ENCODE measurements at regions not wholly inside any gene's neighbourhood (a gene's known extent, or its start where the extent isn't known, plus 50 kb on each side); places are given as distances from the start of the nearest gene placed in this dataset.

DNA sequence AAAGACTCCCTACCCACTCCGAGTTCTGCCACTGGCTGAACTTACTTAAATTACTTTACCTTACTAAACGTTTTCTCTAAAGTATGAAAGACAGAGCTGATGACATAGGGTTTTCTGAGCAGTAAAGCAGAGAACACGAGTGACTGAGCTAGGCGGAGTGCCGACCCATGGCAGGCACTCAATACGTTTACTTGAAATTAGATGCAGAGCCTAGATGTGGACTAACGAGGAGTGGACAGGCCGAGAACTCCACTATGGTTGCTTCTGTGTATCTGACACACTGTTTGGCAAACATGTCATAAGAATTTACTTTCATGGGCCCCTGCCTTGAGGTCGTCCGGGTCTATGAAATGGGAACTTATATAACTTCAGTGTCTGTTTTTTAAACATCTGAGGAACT lies 471.0 kb downstream of the STK39 start:
- no peaks in the 10 kb centered on the region for H3K27me3 ChIP-seq (ENCODE audit: insufficient read depth)
- no peaks in the 10 kb centered on the region for H3F3A ChIP-seq (replicated peaks; ENCODE audit: insufficient read depth)
- no peak for TF ChIP-seq GATA2 (CRISPR knock-in tag; IDR thresholded peaks at IDR 0.05)
- no peak for TF ChIP-seq EP300 (IDR thresholded peaks at IDR 0.05; ENCODE audit: borderline replicate concordance in 1 of 2, low read depth in 1 of 2, low read length in 1 of 2)
- TF ChIP-seq MXI1 (IDR thresholded peaks at IDR 0.05; ENCODE audit: low read depth, low read length), result no peak
- TF ChIP-seq RCOR1 (IDR thresholded peaks at IDR 0.05; ENCODE audit: low read length), result no peak
- TF ChIP-seq GABPA (IDR thresholded peaks at IDR 0.05; ENCODE audit: low read depth), result no peak
- TF ChIP-seq, protein P1, sequence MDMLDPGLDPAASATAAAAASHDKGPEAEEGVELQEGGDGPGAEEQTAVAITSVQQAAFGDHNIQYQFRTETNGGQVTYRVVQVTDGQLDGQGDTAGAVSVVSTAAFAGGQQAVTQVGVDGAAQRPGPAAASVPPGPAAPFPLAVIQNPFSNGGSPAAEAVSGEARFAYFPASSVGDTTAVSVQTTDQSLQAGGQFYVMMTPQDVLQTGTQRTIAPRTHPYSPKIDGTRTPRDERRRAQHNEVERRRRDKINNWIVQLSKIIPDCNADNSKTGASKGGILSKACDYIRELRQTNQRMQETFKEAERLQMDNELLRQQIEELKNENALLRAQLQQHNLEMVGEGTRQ (IDR thresholded peaks at IDR 0.05; ENCODE audit: borderline replicate concordance, low read depth, low read length), result no peak
- TF ChIP-seq NFIC (IDR thresholded peaks at IDR 0.05; ENCODE audit: borderline replicate concordance), result no peak
- no peak for TF ChIP-seq YY1 (IDR thresholded peaks at IDR 0.05; ENCODE audit: low read depth)
- TF ChIP-seq, protein P2, sequence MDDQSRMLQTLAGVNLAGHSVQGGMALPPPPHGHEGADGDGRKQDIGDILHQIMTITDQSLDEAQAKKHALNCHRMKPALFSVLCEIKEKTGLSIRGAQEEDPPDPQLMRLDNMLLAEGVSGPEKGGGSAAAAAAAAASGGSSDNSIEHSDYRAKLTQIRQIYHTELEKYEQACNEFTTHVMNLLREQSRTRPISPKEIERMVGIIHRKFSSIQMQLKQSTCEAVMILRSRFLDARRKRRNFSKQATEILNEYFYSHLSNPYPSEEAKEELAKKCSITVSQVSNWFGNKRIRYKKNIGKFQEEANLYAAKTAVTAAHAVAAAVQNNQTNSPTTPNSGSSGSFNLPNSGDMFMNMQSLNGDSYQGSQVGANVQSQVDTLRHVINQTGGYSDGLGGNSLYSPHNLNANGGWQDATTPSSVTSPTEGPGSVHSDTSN (IDR thresholded peaks at IDR 0.05), result no peak
- TF ChIP-seq RXRA (IDR thresholded peaks at IDR 0.05; ENCODE audit: borderline replicate concordance, low read depth), result no peak
- H3K4me3 ChIP-seq (ENCODE audit: low read depth in 2 of 2, low read length in 1 of 2), result no peak overlapping the region
- H3K27ac ChIP-seq (ENCODE audit: low read depth in 2 of 2, low read length in 1 of 2), result no peak overlapping the region
- DNase-seq, result no peak
- no peak overlapping the region for H2AFZ ChIP-seq (ENCODE audit: low read depth)
- no peaks in the 10 kb centered on the region for H4K20me1 ChIP-seq (ENCODE audit: insufficient read depth)
- H3K79me2 ChIP-seq (ENCODE audit: insufficient read depth), result no peaks in the 10 kb centered on the region
- H3K4me1 ChIP-seq (ENCODE audit: control insufficient read depth in 1 of 2, insufficient read depth in 2 of 2, low read depth in 1 of 2, low read length in 1 of 2), result no peaks in the 10 kb centered on the region; a peak in 1 of 4 replicates
- H3K36me3 ChIP-seq (replicated peaks in 1 of 2; ENCODE audit: control insufficient read depth in 1 of 2, insufficient read depth in 2 of 2, low read length in 1 of 2), result no peaks in the 10 kb centered on the region
- no peaks in the 10 kb centered on the region for H3K9me2 ChIP-seq
- POLR2A ChIA-PET, result no interaction called here
- H3K4me2 ChIP-seq, result no peak overlapping the region
- H3K9ac ChIP-seq, result no peak overlapping the region
- H3K9me3 ChIP-seq, result no peaks in the 10 kb centered on the region
- WGBS (ENCODE audit: low lambda C conversion rate), result 62% methylated on average over 8 of the region's 10 CpGs
- CTCF ChIA-PET, result interaction anchor here (1.1 kb wide), 1 partner anchor 22 kb away, joined by 3 read pairs; no protein-coding TSS in a partner anchor

DNA sequence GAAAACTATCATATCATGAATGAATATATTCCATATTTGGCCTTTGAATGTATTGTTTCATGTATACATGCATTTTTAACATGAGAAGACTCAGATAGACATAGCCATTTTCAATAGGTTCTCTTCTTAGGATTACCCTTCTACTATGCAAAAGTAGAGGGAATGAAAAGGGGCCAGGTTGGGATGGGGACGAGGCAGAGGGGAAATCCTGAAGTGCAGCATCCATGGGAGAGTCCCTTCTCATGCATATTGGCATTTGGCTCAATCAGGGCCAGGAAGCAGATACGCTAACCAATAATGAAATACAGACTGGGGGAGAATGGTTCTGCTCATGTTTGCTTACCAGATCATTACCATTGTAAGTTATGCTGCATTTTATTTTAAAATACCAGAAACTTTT lies 475.8 kb downstream of the STK39 start:
- H3K79me2 ChIP-seq (ENCODE audit: insufficient read depth), result no peaks in the 10 kb centered on the region
- H3K4me1 ChIP-seq (ENCODE audit: control insufficient read depth in 1 of 2, insufficient read depth in 2 of 2, low read depth in 1 of 2, low read length in 1 of 2), result no peaks in the 10 kb centered on the region; a peak in 1 of 4 replicates
- H3F3A ChIP-seq (replicated peaks; ENCODE audit: insufficient read depth), result no peaks in the 10 kb centered on the region
- H3K9me2 ChIP-seq, result no peaks in the 10 kb centered on the region
- H3K27ac ChIP-seq (ENCODE audit: low read depth in 2 of 2, low read length in 1 of 2), result no peak overlapping the region
- TF ChIP-seq, protein P3, sequence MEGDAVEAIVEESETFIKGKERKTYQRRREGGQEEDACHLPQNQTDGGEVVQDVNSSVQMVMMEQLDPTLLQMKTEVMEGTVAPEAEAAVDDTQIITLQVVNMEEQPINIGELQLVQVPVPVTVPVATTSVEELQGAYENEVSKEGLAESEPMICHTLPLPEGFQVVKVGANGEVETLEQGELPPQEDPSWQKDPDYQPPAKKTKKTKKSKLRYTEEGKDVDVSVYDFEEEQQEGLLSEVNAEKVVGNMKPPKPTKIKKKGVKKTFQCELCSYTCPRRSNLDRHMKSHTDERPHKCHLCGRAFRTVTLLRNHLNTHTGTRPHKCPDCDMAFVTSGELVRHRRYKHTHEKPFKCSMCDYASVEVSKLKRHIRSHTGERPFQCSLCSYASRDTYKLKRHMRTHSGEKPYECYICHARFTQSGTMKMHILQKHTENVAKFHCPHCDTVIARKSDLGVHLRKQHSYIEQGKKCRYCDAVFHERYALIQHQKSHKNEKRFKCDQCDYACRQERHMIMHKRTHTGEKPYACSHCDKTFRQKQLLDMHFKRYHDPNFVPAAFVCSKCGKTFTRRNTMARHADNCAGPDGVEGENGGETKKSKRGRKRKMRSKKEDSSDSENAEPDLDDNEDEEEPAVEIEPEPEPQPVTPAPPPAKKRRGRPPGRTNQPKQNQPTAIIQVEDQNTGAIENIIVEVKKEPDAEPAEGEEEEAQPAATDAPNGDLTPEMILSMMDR (IDR thresholded peaks at IDR 0.05), result no peak
- TF ChIP-seq GATA2 (CRISPR knock-in tag; IDR thresholded peaks at IDR 0.05) (no peak), MXI1 (IDR thresholded peaks at IDR 0.05; ENCODE audit: low read depth, low read length) (no peak), SMC3 (IDR thresholded peaks at IDR 0.05; ENCODE audit: low read depth, low read length) (no peak), FOSL2 (IDR thresholded peaks at IDR 0.05; ENCODE audit: borderline replicate concordance, low read depth) (no peak), GABPA (IDR thresholded peaks at IDR 0.05; ENCODE audit: low read depth) (no peak), RCOR1 (IDR thresholded peaks at IDR 0.05; ENCODE audit: low read length) (no peak), ELF1 (IDR thresholded peaks at IDR 0.05) (no peak), NRF1 (IDR thresholded peaks at IDR 0.05; ENCODE audit: low read depth, low read length) (no peak), MEF2A (IDR thresholded peaks at IDR 0.05; ENCODE audit: borderline replicate concordance, low read depth) (no peak), CHD2 (IDR thresholded peaks at IDR 0.05; ENCODE audit: low read length, partially characterized antibody) (no peak)
- TF ChIP-seq, protein P4, sequence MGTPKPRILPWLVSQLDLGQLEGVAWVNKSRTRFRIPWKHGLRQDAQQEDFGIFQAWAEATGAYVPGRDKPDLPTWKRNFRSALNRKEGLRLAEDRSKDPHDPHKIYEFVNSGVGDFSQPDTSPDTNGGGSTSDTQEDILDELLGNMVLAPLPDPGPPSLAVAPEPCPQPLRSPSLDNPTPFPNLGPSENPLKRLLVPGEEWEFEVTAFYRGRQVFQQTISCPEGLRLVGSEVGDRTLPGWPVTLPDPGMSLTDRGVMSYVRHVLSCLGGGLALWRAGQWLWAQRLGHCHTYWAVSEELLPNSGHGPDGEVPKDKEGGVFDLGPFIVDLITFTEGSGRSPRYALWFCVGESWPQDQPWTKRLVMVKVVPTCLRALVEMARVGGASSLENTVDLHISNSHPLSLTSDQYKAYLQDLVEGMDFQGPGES (IDR thresholded peaks at IDR 0.05; ENCODE audit: low read depth, low read length), result no peak
- no peak overlapping the region for H3K4me2 ChIP-seq
- CTCF ChIA-PET, result no interaction called here
- H3K9ac ChIP-seq, result no peak overlapping the region
- no peaks in the 10 kb centered on the region for H3K36me3 ChIP-seq (replicated peaks in 1 of 2; ENCODE audit: control insufficient read depth in 1 of 2, insufficient read depth in 2 of 2, low read length in 1 of 2)
- WGBS (ENCODE audit: low lambda C conversion rate), result 53% methylated on average over 2 of the region's 2 CpGs
- no peaks in the 10 kb centered on the region for H3K27me3 ChIP-seq (ENCODE audit: insufficient read depth)
- no peak overlapping the region for H2AFZ ChIP-seq (ENCODE audit: low read depth)
- H4K20me1 ChIP-seq (ENCODE audit: insufficient read depth), result no peaks in the 10 kb centered on the region
- no peak overlapping the region for H3K4me3 ChIP-seq (ENCODE audit: low read depth in 2 of 2, low read length in 1 of 2)
- DNase-seq, result no peak
- POLR2A ChIA-PET, result no interaction called here
- no peaks in the 10 kb centered on the region for H3K9me3 ChIP-seq

Measured in SK-N-SH (cell line).